A549 (cell line): ENCODE measurements at regions not wholly inside any gene's neighbourhood (a gene's known extent, or its start where the extent isn't known, plus 50 kb on each side); places are given as distances from the start of the nearest gene placed in this dataset.

Source experiments
- ATAC-seq, 2 experiments: fragments of 200-7000 bp in 1 of 2; fragments of >200 bp in 1 of 2; cut with Nextera tagmentation in 1 of 2; cut with Tn5 transposase in 1 of 2; 3 replicates each; pipeline versions ENCODE4 v1.8.0 to v1.9.1; 2018 to 2020; ENCODE audit warnings: mild to moderate bottlenecking in 1 of 2, moderate library complexity in 1 of 2
- CTCF ChIA-PET: fragments of 300-600 bp; sonication (Branson Sonifier 250); formaldehyde crosslinking; extraction: SDS; loops from one replicate; lab custom pipeline; 2021; ENCODE audit warnings: antibody characterized with exemption, inconsistent platforms; lab: Yijun Ruan, JAX
- POLR2A ChIA-PET: fragments of 350-600 bp; formaldehyde crosslinking; extraction: SDS; loops from one replicate; lab custom pipeline; 2021; ENCODE audit warnings: antibody characterized with exemption, inconsistent platforms; lab: Yijun Ruan, JAX
- DNase-seq, 2 experiments: peaks; one replicate each; pipeline versions ENCODE4 v3.0.0 to v3.0.0-alpha.2; 2011 to 2016; ENCODE audit warnings: low read depth in 1 of 2, low spot score in 1 of 2
- FAIRE-seq: peaks from 2 replicates; lab custom pipeline; 2011; peaks lifted over from hg19 to GRCh38; lab: Jason Lieb, UNC
- H3K27ac ChIP-seq, 2 experiments: fragments of >200 bp; sonication (Bioruptor Twin); formaldehyde crosslinking; 3 replicates each; pipeline ENCODE4 v1.5.1; 2016 to 2017
- H3K4me1 ChIP-seq: fragments of >200 bp; sonication (Bioruptor Twin); formaldehyde crosslinking; 3 replicates; pipeline ENCODE4 v1.6.1; 2016
- H3K4me2 ChIP-seq: fragments of >200 bp; sonication (Bioruptor Twin); formaldehyde crosslinking; 3 replicates; pipeline ENCODE4 v1.6.1; 2016
- H3K4me3 ChIP-seq: fragments of >200 bp; sonication (Bioruptor Twin); formaldehyde crosslinking; 3 replicates; pipeline ENCODE4 v1.5.1; 2016
- H3K9me3 ChIP-seq: fragments of >200 bp; sonication (Bioruptor Twin); formaldehyde crosslinking; 3 replicates; pipeline ENCODE4 v1.6.1; 2016
- ATOH8 ChIP-seq: fragments of 250-450 bp; sonication (Bioruptor Pico); IDR thresholded peaks from 2 replicates; pipeline ENCODE4 v1.5.0; 2020; ENCODE audit warnings: low read depth, mild to moderate bottlenecking, moderate library complexity
- CHD2 ChIP-seq: fragments of 150-350 bp; IDR thresholded peaks from 2 replicates; pipeline ENCODE4 v1.6.1; 2014; ENCODE audit warnings: low read length; ENCODE audit not compliant: partially characterized antibody
- ESRRA ChIP-seq: fragments of 150-350 bp; IDR thresholded peaks from 2 replicates; pipeline ENCODE4 v1.6.1; 2014; ENCODE audit warnings: mild to moderate bottlenecking, low read length, borderline replicate concordance
- FOSB ChIP-seq: fragments of 250-450 bp; sonication (Bioruptor Pico); IDR thresholded peaks from 2 replicates; pipeline ENCODE4 v1.5.0; 2020; ENCODE audit warnings: mild to moderate bottlenecking, moderate library complexity
- HOXB5 ChIP-seq: fragments of 250-450 bp; sonication (Bioruptor Pico); IDR thresholded peaks from 2 replicates; pipeline ENCODE4 v1.5.0; 2020; ENCODE audit warnings: mild to moderate bottlenecking, moderate library complexity
- JUN ChIP-seq, 2 experiments: fragments of >200 bp; sonication (Bioruptor Twin); formaldehyde crosslinking; IDR thresholded peaks; 2 replicates in 1 of 2; 3 replicates in 1 of 2; pipeline ENCODE4 v1.6.1; 2016 to 2017
- KDM1A ChIP-seq: fragments of 200-600 bp; sonication (generic); IDR thresholded peaks from 2 replicates; pipeline ENCODE4 v1.6.1; 2016; ENCODE audit warnings: low read depth, mild to moderate bottlenecking
- MYC ChIP-seq: IDR thresholded peaks from 2 replicates; pipeline ENCODE4 v1.6.1; 2012; ENCODE audit warnings: mild to moderate bottlenecking, inconsistent platforms, low read length, improper control_type of control experiment, borderline replicate concordance
- NFE2L2 ChIP-seq: fragments of 150-350 bp; conservative IDR thresholded peaks from 2 replicates; pipeline ENCODE4 v1.6.1; 2014; ENCODE audit warnings: low read length
- NPAS2 ChIP-seq: fragments of 250-450 bp; sonication (Bioruptor Pico); IDR thresholded peaks from 2 replicates; pipeline ENCODE4 v1.8.0; 2022; ENCODE audit warnings: mild to moderate bottlenecking, moderate library complexity, borderline replicate concordance
- NR3C1 ChIP-seq: fragments of >200 bp; sonication (Bioruptor Twin); formaldehyde crosslinking; IDR thresholded peaks from 3 replicates; pipeline ENCODE4 v1.6.1; 2017
- PHF8 ChIP-seq: fragments of 200-600 bp; sonication (generic); IDR thresholded peaks from 2 replicates; pipeline ENCODE4 v1.6.1; 2016; ENCODE audit warnings: low read depth, mild to moderate bottlenecking, antibody characterized with exemption, moderate library complexity, borderline replicate concordance
- RFX5 ChIP-seq: fragments of 450-650 bp; IDR thresholded peaks from 2 replicates; pipeline ENCODE4 v1.7.1; 2014; ENCODE audit warnings: antibody characterized with exemption, mild to moderate bottlenecking, moderate library complexity
- USF2 ChIP-seq: fragments of 450-650 bp; IDR thresholded peaks from 2 replicates; pipeline ENCODE4 v1.6.1; 2014; ENCODE audit warnings: antibody characterized with exemption
- ZNF302 ChIP-seq: fragments of 250-450 bp; sonication (Bioruptor Pico); IDR thresholded peaks from 2 replicates; pipeline ENCODE4 v1.9.0; 2021; ENCODE audit warnings: inconsistent platforms, mild to moderate bottlenecking, moderate library complexity
- ZSCAN20 ChIP-seq: fragments of 250-450 bp; sonication (Bioruptor Pico); IDR thresholded peaks from 2 replicates; pipeline ENCODE4 v1.8.0; 2022; ENCODE audit warnings: mild to moderate bottlenecking, moderate library complexity
- WGBS: methylation state at CpG from one replicate; pipeline ENCODE4 v1.1.6; 2017; ENCODE audit errors: missing lambda C conversion rate; 5-methylcytosine and 5-hydroxymethylcytosine counted together
- TF ChIP-seq, protein P1 (sequence below): fragments of 250-450 bp; sonication (Bioruptor Pico); IDR thresholded peaks from 2 replicates; pipeline ENCODE4 v1.5.0; 2021; ENCODE audit warnings: mild to moderate bottlenecking, moderate library complexity, borderline replicate concordance
- TF ChIP-seq, protein P2 (sequence below): fragments of >200 bp; sonication (Bioruptor Twin); formaldehyde crosslinking; IDR thresholded peaks from 2 replicates; pipeline ENCODE4 v1.6.1; 2016
- TF ChIP-seq, protein P3 (sequence below): fragments of 200-600 bp; sonication (generic); IDR thresholded peaks from 2 replicates; pipeline ENCODE4 v1.6.1; 2016; ENCODE audit warnings: antibody characterized with exemption, mild to moderate bottlenecking, moderate library complexity

GRCh38 chr2:56889738-56890137, 705.9 kb downstream of the CCDC85A start:
- H3K9me3 ChIP-seq, result no peaks in the 10 kb centered on the region
- 18% methylated on average over 2 of the region's 2 CpGs for WGBS
- DNase-seq, result no peak
- H3K4me3 ChIP-seq, result no peak overlapping the region
- TF ChIP-seq, protein P1, sequence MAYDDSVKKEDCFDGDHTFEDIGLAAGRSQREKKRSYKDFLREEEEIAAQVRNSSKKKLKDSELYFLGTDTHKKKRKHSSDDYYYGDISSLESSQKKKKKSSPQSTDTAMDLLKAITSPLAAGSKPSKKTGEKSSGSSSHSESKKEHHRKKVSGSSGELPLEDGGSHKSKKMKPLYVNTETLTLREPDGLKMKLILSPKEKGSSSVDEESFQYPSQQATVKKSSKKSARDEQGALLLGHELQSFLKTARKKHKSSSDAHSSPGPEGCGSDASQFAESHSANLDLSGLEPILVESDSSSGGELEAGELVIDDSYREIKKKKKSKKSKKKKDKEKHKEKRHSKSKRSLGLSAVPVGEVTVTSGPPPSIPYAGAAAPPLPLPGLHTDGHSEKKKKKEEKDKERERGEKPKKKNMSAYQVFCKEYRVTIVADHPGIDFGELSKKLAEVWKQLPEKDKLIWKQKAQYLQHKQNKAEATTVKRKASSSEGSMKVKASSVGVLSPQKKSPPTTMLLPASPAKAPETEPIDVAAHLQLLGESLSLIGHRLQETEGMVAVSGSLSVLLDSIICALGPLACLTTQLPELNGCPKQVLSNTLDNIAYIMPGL, result no peak
- TF ChIP-seq JUN (IDR thresholded peaks at IDR 0.05) (no peak), KDM1A (no peak), ESRRA (no peak), ZSCAN20 (CRISPR knock-in tag) (no peak)
- no peak overlapping the region for H3K4me2 ChIP-seq
- H3K27ac ChIP-seq, result no peak overlapping the region
- FAIRE-seq, result no peak
- H3K4me1 ChIP-seq, result no peaks in the 10 kb centered on the region
- ChIA-PET CTCF (no interaction called here), POLR2A (no interaction called here)
- no peak for ATAC-seq

DNA sequence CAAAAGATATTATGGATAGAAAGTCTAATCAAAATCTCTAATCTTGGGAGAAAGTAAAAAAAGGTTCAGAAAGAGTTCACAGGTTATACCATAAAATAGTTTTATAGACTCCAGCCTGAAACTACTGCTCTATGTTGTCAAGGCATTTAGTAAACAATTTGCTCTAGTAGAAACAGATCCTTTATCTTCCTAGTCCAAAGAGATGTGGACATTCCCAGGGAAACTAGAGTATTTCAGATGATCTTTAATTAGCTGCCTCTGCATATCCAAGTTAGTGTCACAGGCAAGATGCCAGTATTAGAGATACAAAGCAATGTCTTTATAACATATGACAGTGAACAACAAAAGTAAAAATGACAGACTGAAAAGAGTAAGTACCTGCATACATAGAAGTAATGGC, 708.6 kb downstream of the CCDC85A start:
- no peak overlapping the region for H3K27ac ChIP-seq
- no peaks in the 10 kb centered on the region for H3K4me1 ChIP-seq
- no peak overlapping the region for H3K4me2 ChIP-seq
- H3K4me3 ChIP-seq, result no peak overlapping the region
- no peak for FAIRE-seq
- ATAC-seq, result no peak
- TF ChIP-seq MYC (no peak), FOSB (CRISPR knock-in tag) (no peak), JUN (IDR thresholded peaks at IDR 0.05) (no peak), RFX5 (no peak), KDM1A (no peak), ZNF302 (no peak), ESRRA (no peak), PHF8 (no peak), USF2 (no peak), ATOH8 (CRISPR knock-in tag) (no peak), NFE2L2 (no peak), CHD2 (no peak)
- TF ChIP-seq, protein P2, sequence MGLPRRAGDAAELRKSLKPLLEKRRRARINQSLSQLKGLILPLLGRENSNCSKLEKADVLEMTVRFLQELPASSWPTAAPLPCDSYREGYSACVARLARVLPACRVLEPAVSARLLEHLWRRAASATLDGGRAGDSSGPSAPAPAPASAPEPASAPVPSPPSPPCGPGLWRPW, result no peak
- TF ChIP-seq, protein P3, sequence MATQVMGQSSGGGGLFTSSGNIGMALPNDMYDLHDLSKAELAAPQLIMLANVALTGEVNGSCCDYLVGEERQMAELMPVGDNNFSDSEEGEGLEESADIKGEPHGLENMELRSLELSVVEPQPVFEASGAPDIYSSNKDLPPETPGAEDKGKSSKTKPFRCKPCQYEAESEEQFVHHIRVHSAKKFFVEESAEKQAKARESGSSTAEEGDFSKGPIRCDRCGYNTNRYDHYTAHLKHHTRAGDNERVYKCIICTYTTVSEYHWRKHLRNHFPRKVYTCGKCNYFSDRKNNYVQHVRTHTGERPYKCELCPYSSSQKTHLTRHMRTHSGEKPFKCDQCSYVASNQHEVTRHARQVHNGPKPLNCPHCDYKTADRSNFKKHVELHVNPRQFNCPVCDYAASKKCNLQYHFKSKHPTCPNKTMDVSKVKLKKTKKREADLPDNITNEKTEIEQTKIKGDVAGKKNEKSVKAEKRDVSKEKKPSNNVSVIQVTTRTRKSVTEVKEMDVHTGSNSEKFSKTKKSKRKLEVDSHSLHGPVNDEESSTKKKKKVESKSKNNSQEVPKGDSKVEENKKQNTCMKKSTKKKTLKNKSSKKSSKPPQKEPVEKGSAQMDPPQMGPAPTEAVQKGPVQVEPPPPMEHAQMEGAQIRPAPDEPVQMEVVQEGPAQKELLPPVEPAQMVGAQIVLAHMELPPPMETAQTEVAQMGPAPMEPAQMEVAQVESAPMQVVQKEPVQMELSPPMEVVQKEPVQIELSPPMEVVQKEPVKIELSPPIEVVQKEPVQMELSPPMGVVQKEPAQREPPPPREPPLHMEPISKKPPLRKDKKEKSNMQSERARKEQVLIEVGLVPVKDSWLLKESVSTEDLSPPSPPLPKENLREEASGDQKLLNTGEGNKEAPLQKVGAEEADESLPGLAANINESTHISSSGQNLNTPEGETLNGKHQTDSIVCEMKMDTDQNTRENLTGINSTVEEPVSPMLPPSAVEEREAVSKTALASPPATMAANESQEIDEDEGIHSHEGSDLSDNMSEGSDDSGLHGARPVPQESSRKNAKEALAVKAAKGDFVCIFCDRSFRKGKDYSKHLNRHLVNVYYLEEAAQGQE, result no peak
- ChIA-PET POLR2A (no interaction called here), CTCF (no interaction called here)
- no peaks in the 10 kb centered on the region for H3K9me3 ChIP-seq
- no peak for DNase-seq

- Histone ChIP-seq H3K27ac (no peak overlapping the region), H3K4me1 (no peaks in the 10 kb centered on the region), H3K4me2 (no peak overlapping the region), H3K4me3 (no peak overlapping the region), H3K9me3 (no peaks in the 10 kb centered on the region; the same call in 2 of the 3 replicates)
- CTCF ChIA-PET, result no interaction called here
- POLR2A ChIA-PET, result no interaction called here
- FAIRE-seq, result no peak
- 7% methylated on average over 1 of the region's 1 CpG for WGBS
- TF ChIP-seq NPAS2, result no peak
- no peak for TF ChIP-seq NR3C1
- TF ChIP-seq HOXB5, result no peak
- TF ChIP-seq ZNF302, result no peak
- TF ChIP-seq, protein P2, result no peak
- no peak for ATAC-seq
- DNase-seq, result no peak
Observed at GRCh38 chr2:56898986-56899385, 715.2 kb downstream of the CCDC85A start.
